H1 (cell line): ENCODE measurements at regions not wholly inside any gene's neighbourhood (a gene's known extent, or its start where the extent isn't known, plus 50 kb on each side); places are given as distances from the start of the nearest gene placed in this dataset.

Source experiments
- CTCF ChIA-PET: fragments of 300-600 bp; sonication (Branson Sonifier 250); formaldehyde crosslinking; loops from one replicate; lab custom pipeline; 2021; ENCODE audit not compliant: partially characterized antibody; lab: Charles Lee
- POLR2A ChIA-PET: fragments of 300-600 bp; sonication (Branson Sonifier 250); formaldehyde crosslinking; loops from one replicate; lab custom pipeline; 2021; ENCODE audit warnings: inconsistent platforms; ENCODE audit not compliant: partially characterized antibody; lab: Charles Lee
- DNase-seq, 2 experiments: peaks; one replicate each; pipeline versions ENCODE4 v3.0.0 to v3.0.0-alpha.2; 2010 to 2022; ENCODE audit warnings: low spot score in 2 of 2, low read depth in 1 of 2, mixed read lengths in 1 of 2
- FAIRE-seq: peaks from 2 replicates; lab custom pipeline; 2011; peaks lifted over from hg19 to GRCh38; lab: Jason Lieb, UNC
- H2AFZ ChIP-seq: 2 replicates; pipeline ENCODE4 v1.8.1; 2012; ENCODE audit warnings: low read length, inconsistent platforms
- H2AK5ac ChIP-seq: 2 replicates; pipeline ENCODE4 v1.6.1; 2013; ENCODE audit warnings: low read depth, low read length
- H2BK120ac ChIP-seq: replicated peaks from 2 replicates; pipeline ENCODE3; 2013; ENCODE audit warnings: low read depth, low read length, inconsistent platforms
- H2BK12ac ChIP-seq: 2 replicates; pipeline ENCODE4 v1.6.1; 2013; ENCODE audit warnings: low read depth, low read length
- H2BK15ac ChIP-seq: 2 replicates; pipeline ENCODE4 v1.6.1; 2013; ENCODE audit warnings: low read length
- H2BK20ac ChIP-seq: 2 replicates; pipeline ENCODE4 v1.6.1; 2013; ENCODE audit warnings: low read length
- H2BK5ac ChIP-seq: 2 replicates; pipeline ENCODE4 v1.6.1; 2013; ENCODE audit warnings: low read depth, low read length
- H3K14ac ChIP-seq: 2 replicates; pipeline ENCODE4 v1.6.1; 2013; ENCODE audit warnings: inconsistent platforms; ENCODE audit not compliant: insufficient read length
- H3K18ac ChIP-seq: 2 replicates; pipeline ENCODE4 v1.6.1; 2013; ENCODE audit warnings: low read length; ENCODE audit errors: extremely low read depth
- H3K23ac ChIP-seq: 2 replicates; pipeline ENCODE4 v1.6.1; 2013; ENCODE audit warnings: inconsistent platforms; ENCODE audit not compliant: insufficient read length
- H3K23me2 ChIP-seq: 2 replicates; pipeline ENCODE4 v1.6.1; 2013; ENCODE audit warnings: low read depth, low read length
- H3K27ac ChIP-seq: 2 replicates; pipeline ENCODE4 v1.6.1; 2011; ENCODE audit warnings: low read depth, low read length, inconsistent platforms
- H3K27me3 ChIP-seq, 4 experiments: replicated peaks in 1 of 4; 1 replicate in 1 of 4; 2 replicates in 3 of 4; pipeline versions ENCODE4 v1.6.1 to v1.8.1; 2011 to 2013; ENCODE audit warnings: low read length in 3 of 4, mild to moderate bottlenecking in 3 of 4, inconsistent platforms in 2 of 4, mixed read lengths in 2 of 4, moderate library complexity in 1 of 4; ENCODE audit not compliant: control insufficient read depth in 3 of 4, insufficient read depth in 3 of 4; ENCODE audit errors: extremely low read depth in 1 of 4
- H3K36me3 ChIP-seq, 4 experiments: 2 replicates each; pipeline versions ENCODE4 v1.6.1 to v1.8.1; 2011 to 2013; ENCODE audit warnings: mild to moderate bottlenecking in 4 of 4, low read length in 3 of 4, moderate library complexity in 2 of 4, control low read depth in 1 of 4, inconsistent platforms in 1 of 4; ENCODE audit not compliant: insufficient read depth in 4 of 4, control insufficient read depth in 2 of 4
- H3K4ac ChIP-seq: replicated peaks from 2 replicates; pipeline ENCODE3; 2013; ENCODE audit warnings: low read length, low read depth, mixed read lengths, inconsistent platforms; ENCODE audit not compliant: insufficient read length
- H3K4me1 ChIP-seq, 4 experiments: replicated peaks in 1 of 4; 1 replicate in 1 of 4; 2 replicates in 3 of 4; pipeline versions ENCODE4 v1.6.1 to v1.8.1; 2011 to 2013; ENCODE audit warnings: low read length in 3 of 4, inconsistent platforms in 2 of 4, mixed read lengths in 1 of 4; ENCODE audit not compliant: insufficient read depth in 4 of 4, control insufficient read depth in 3 of 4
- H3K4me2 ChIP-seq, 2 experiments: 2 replicates each; pipeline versions ENCODE4 v1.6.1 to v1.8.1; 2011 to 2013; ENCODE audit warnings: low read depth in 2 of 2, low read length in 2 of 2, control low read depth in 1 of 2, inconsistent platforms in 1 of 2, mild to moderate bottlenecking in 1 of 2; ENCODE audit not compliant: insufficient read depth in 1 of 2
- H3K4me3 ChIP-seq, 4 experiments: fragments of 200-600, 300-600 bp in 1 of 4; sonication (generic), shearing (Covaris generic), sonication (Bioruptor Twin) in 1 of 4; 2 replicates each; pipeline versions ENCODE4 v1.5.1 to v1.8.1; 2011 to 2016; ENCODE audit warnings: low read length in 4 of 4, low read depth in 3 of 4, control low read depth in 2 of 4, inconsistent platforms in 2 of 4, mild to moderate bottlenecking in 2 of 4, mixed read lengths in 1 of 4, moderate library complexity in 1 of 4; ENCODE audit not compliant: insufficient read depth in 2 of 4; ENCODE audit errors: extremely low read depth in 1 of 4
- H3K56ac ChIP-seq: replicated peaks from 2 replicates; pipeline ENCODE3; 2013; ENCODE audit warnings: low read depth, mild to moderate bottlenecking, mixed read lengths, low read length, inconsistent platforms; ENCODE audit not compliant: insufficient read length
- H3K79me1 ChIP-seq: 2 replicates; pipeline ENCODE4 v1.6.1; 2013; ENCODE audit warnings: low read depth, low read length, control low read depth
- H3K79me2 ChIP-seq, 2 experiments: 2 replicates each; pipeline versions ENCODE4 v1.6.1 to v1.8.1; 2012 to 2013; ENCODE audit warnings: low read length in 2 of 2, mild to moderate bottlenecking in 2 of 2, inconsistent platforms in 1 of 2; ENCODE audit not compliant: insufficient read depth in 2 of 2, control insufficient read depth in 1 of 2
- H3K9ac ChIP-seq, 4 experiments: replicated peaks in 1 of 4; 1 replicate in 1 of 4; 2 replicates in 3 of 4; pipeline versions ENCODE4 v1.6.1 to v1.8.1; 2011 to 2013; ENCODE audit warnings: low read depth in 3 of 4, low read length in 3 of 4, control low read depth in 2 of 4, mild to moderate bottlenecking in 2 of 4, moderate library complexity in 2 of 4, inconsistent platforms in 1 of 4; ENCODE audit errors: extremely low read depth in 1 of 4
- H3K9me3 ChIP-seq, 2 experiments: 2 replicates each; pipeline versions ENCODE4 v1.6.1 to v1.8.1; 2012 to 2013; ENCODE audit warnings: mild to moderate bottlenecking in 2 of 2, moderate library complexity in 2 of 2, control low read depth in 1 of 2, inconsistent platforms in 1 of 2, low read depth in 1 of 2, low read length in 1 of 2, mixed read lengths in 1 of 2; ENCODE audit not compliant: insufficient read depth in 2 of 2
- H4K20me1 ChIP-seq, 2 experiments: replicated peaks in 1 of 2; 2 replicates each; pipeline versions ENCODE3 to v1.8.1; 2011 to 2013; ENCODE audit warnings: inconsistent platforms in 2 of 2, low read length in 2 of 2, mild to moderate bottlenecking in 1 of 2; ENCODE audit not compliant: insufficient read depth in 2 of 2, control insufficient read depth in 1 of 2
- H4K5ac ChIP-seq: 2 replicates; pipeline ENCODE4 v1.6.1; 2013; ENCODE audit warnings: low read length, low read depth, mixed read lengths, inconsistent platforms; ENCODE audit not compliant: insufficient read length
- H4K8ac ChIP-seq: 2 replicates; pipeline ENCODE4 v1.8.0; 2013; ENCODE audit warnings: mild to moderate bottlenecking, moderate library complexity, low read length, inconsistent platforms; ENCODE audit not compliant: insufficient read depth; ENCODE audit errors: extremely low read depth
- H4K91ac ChIP-seq: replicated peaks from 2 replicates; pipeline ENCODE3; 2013; ENCODE audit warnings: low read length, mixed read lengths, inconsistent platforms; ENCODE audit not compliant: insufficient read length
- ASH2L ChIP-seq: fragments of 200-600, 300-600 bp; sonication (generic); IDR thresholded peaks from one replicate; pipeline ENCODE4 v1.7.1; 2017; ENCODE audit warnings: low read length
- CBX5 ChIP-seq: fragments of 300-800, 300-1000 bp; sonication (generic); IDR thresholded peaks from 2 replicates; pipeline ENCODE4 v1.7.1; 2016; ENCODE audit warnings: antibody characterized with exemption, low read length, low read depth
- JUND ChIP-seq: IDR thresholded peaks from 2 replicates; pipeline ENCODE4 v1.6.1; 2011; ENCODE audit warnings: mild to moderate bottlenecking, improper control_type of control experiment, low read length
- KDM4A ChIP-seq: IDR thresholded peaks from one replicate; pipeline ENCODE4 v1.7.1; 2012; ENCODE audit warnings: low read depth, mild to moderate bottlenecking, moderate library complexity, low read length, inconsistent platforms; ENCODE audit not compliant: severe bottlenecking
- MAFK ChIP-seq: IDR thresholded peaks from 2 replicates; pipeline ENCODE4 v1.6.1; 2012; ENCODE audit warnings: low read depth, mild to moderate bottlenecking, improper control_type of control experiment, low read length
- RNF2 ChIP-seq: fragments of 200-900, 300-1000 bp; sonication (generic); IDR thresholded peaks from 2 replicates; pipeline ENCODE4 v1.7.1; 2016; ENCODE audit warnings: borderline replicate concordance, low read depth, mild to moderate bottlenecking, antibody characterized with exemption, low read length; ENCODE audit not compliant: poor library complexity, severe bottlenecking; ENCODE audit errors: missing control alignments
- SIRT6 ChIP-seq: IDR thresholded peaks from one replicate; pipeline ENCODE4 v1.7.1; 2012; ENCODE audit warnings: low read length, inconsistent platforms
- WGBS, 2 experiments: shearing (Covaris generic) in 1 of 2; methylation state at CpG; one replicate each; pipeline versions ENCODE4 v1.1.6 to v1.1.7; 2013 to 2015; ENCODE audit warnings: low lambda C conversion rate in 2 of 2, mixed read lengths in 2 of 2, inconsistent platforms in 1 of 2, low coverage in 1 of 2, missing lambda C conversion rate in 1 of 2; ENCODE audit not compliant: insufficient replicate concordance in 2 of 2, insufficient coverage in 1 of 2, insufficient read length in 1 of 2; ENCODE audit errors: extremely low coverage in 1 of 2, missing lambda C conversion rate in 1 of 2; 5-methylcytosine and 5-hydroxymethylcytosine counted together

DNA sequence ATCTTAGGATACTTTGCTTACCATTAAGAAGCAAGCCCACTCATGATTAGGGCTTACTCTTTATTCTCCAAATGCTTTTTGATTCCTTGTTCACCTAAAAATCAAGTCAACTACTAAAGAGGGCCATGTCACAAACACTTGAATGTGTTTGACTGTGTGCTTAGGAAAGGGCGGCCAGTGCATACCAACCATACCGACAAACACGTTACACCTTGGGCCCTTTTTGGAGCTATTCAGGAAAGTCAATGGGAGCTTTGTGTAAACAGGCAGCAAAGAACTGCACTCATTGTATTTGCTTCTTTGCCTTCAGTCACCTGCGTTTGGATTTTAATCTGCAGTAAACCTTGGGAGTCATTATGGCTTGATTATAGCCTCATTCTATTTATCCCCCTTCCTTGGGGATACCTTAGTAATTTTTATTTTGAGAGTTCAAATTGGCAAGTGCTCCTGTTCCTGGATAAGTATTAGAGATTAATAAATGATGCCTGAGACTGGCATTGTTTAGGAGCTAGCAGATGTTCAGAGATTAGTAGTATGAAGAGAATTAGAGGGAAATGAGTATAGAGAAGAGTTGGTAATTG lies 102.6 kb upstream of the HDGFL1 start:
- Histone ChIP-seq H3K4me1 (peaks cover 0 to 5% (median 4%) of the 10 kb centered on the region in 4 experiments; a peak in 3 of 7 replicates), H3K23ac (no peak overlapping the region), H3K4me2 (peak overlapping the region in 1 of 2 experiments; percentile 43; a peak in 1 of 4 replicates), H2BK120ac (no peak overlapping the region), H3K23me2 (no peaks in the 10 kb centered on the region), H2BK5ac (no peak overlapping the region), H3K4me3 (no peak overlapping the region), H3K79me1 (no peaks in the 10 kb centered on the region)
- CTCF ChIA-PET = interaction anchor here (0.7 to 1.1 kb wide), 2 partner anchors 52 to 477 kb away, joined by 4 read pairs; no protein-coding TSS in a partner anchor
- no peak for TF ChIP-seq RNF2
- TF ChIP-seq JUND = no peak
- TF ChIP-seq KDM4A = no peak
- TF ChIP-seq MAFK = no peak
- TF ChIP-seq ASH2L = no peak
- TF ChIP-seq CBX5 = no peak
- no peak for TF ChIP-seq SIRT6
- TF ChIP-seq, all 59 proteins: peak for 0
- DNase-seq (no peak), FAIRE-seq (no peak)
- H3K27ac ChIP-seq = no peak overlapping the region
- H2AFZ ChIP-seq = no peak overlapping the region
- H3K18ac ChIP-seq = no peak overlapping the region; the same call in 1 of the 2 replicates
- no peak overlapping the region for H2AK5ac ChIP-seq
- no peak overlapping the region for H4K91ac ChIP-seq
- H3K36me3 ChIP-seq = no peaks in the 10 kb centered on the region
- no peak overlapping the region for H2BK20ac ChIP-seq
- H3K4ac ChIP-seq = no peak overlapping the region
- H4K8ac ChIP-seq = no peak overlapping the region
- H2BK15ac ChIP-seq = no peak overlapping the region
- 61% methylated on average over 4 of the region's 4 CpGs; no CpG with 5 or more reads in 1 of the 2 experiments for WGBS, 2 experiments
- no peak overlapping the region for H3K9ac ChIP-seq
- H3K14ac ChIP-seq = no peak overlapping the region
- POLR2A ChIA-PET = interaction anchor here (0.5 kb wide), 1 partner anchor 939 kb away, joined by 4 read pairs; no protein-coding TSS in a partner anchor
- H4K5ac ChIP-seq = no peak overlapping the region
- H3K9me3 ChIP-seq = no peaks in the 10 kb centered on the region
- H2BK12ac ChIP-seq = peak overlapping the region; percentile 19; the same call in 1 of the 2 replicates
- H3K56ac ChIP-seq = no peak overlapping the region
- no peaks in the 10 kb centered on the region for H4K20me1 ChIP-seq
- H3K79me2 ChIP-seq = no peaks in the 10 kb centered on the region
- no peaks in the 10 kb centered on the region for H3K27me3 ChIP-seq
